ENCODE measurements at regions not wholly inside any gene's neighbourhood (a gene's known extent, or its start where the extent isn't known, plus 50 kb on each side); places are given as distances from the start of the nearest gene placed in this dataset.

GRCh38 chr3:193989186-193989585 is 146.8 kb upstream of the HES1 start:
- no peak for DNase-seq (ENCODE audit: low read depth)

- no peak for DNase-seq (ENCODE audit: low read depth)
Observed at GRCh38 chr3:193991666-193992424, 144.1 kb upstream of the HES1 start.

GRCh38 chr3:193992425-193993037 is 143.4 kb upstream of the HES1 start:
- DNase-seq (ENCODE audit: low read depth): no peak

GRCh38 chr3:193996221-193996620 is 139.7 kb upstream of the HES1 start:
- no peak for DNase-seq (ENCODE audit: low read depth)

- DNase-seq (ENCODE audit: low read depth): no peak
Observed at GRCh38 chr3:193996641-193997089, 139.3 kb upstream of the HES1 start.

GRCh38 chr3:193997228-193998122 is 138.5 kb upstream of the HES1 start:
- DNase-seq (ENCODE audit: low read depth): no peak

GRCh38 chr3:193998123-193998448 is 137.9 kb upstream of the HES1 start:
- DNase-seq (ENCODE audit: low read depth): no peak

GRCh38 chr3:193998628-193999195 is 137.2 kb upstream of the HES1 start:
- DNase-seq (ENCODE audit: low read depth): no peak

- DNase-seq (ENCODE audit: low read depth): no peak
Observed at GRCh38 chr3:194000100-194000499, 135.8 kb upstream of the HES1 start.

- DNase-seq (ENCODE audit: low read depth): no peak
Observed at GRCh38 chr3:194000712-194001111, 135.2 kb upstream of the HES1 start.

- DNase-seq (ENCODE audit: low read depth): no peak
Observed at GRCh38 chr3:194001728-194002459, 134.1 kb upstream of the HES1 start.

- DNase-seq (ENCODE audit: low read depth): no peak
Observed at GRCh38 chr3:194003114-194004057, 132.6 kb upstream of the HES1 start.

- no peak for DNase-seq (ENCODE audit: low read depth)
Observed at GRCh38 chr3:194005930-194006501, 129.9 kb upstream of the HES1 start.

- DNase-seq (ENCODE audit: low read depth): no peak
Observed at GRCh38 chr3:194007592-194008337, 128.2 kb upstream of the HES1 start.

- no peak for DNase-seq (ENCODE audit: low read depth)
Observed at GRCh38 chr3:194009019-194009418, 126.9 kb upstream of the HES1 start.

- no peak for DNase-seq (ENCODE audit: low read depth)
Observed at GRCh38 chr3:194009892-194010533, 125.9 kb upstream of the HES1 start.

GRCh38 chr3:194011807-194012206 is 124.1 kb upstream of the HES1 start:
- no peak for DNase-seq (ENCODE audit: low read depth)

GRCh38 chr3:194013928-194014327 is 122.0 kb upstream of the HES1 start:
- DNase-seq (ENCODE audit: low read depth): no peak

- no peak for DNase-seq (ENCODE audit: low read depth)
Observed at GRCh38 chr3:194014756-194015155, 121.2 kb upstream of the HES1 start.

Data from activated T-helper 1 cell treated with Interleukin-2 at 50 U/mL for 16 hours (primary cell).